ENCODE measurements at regions not wholly inside any gene's neighbourhood (a gene's known extent, or its start where the extent isn't known, plus 50 kb on each side); places are given as distances from the start of the nearest gene placed in this dataset.

GRCh38 chr16:80191928-80192327 lies 348.9 kb upstream of the DYNLRB2 start:
- no peak for TF ChIP-seq POLR2AphosphoS5 (IDR thresholded peaks at IDR 0.05)
- no peak for TF ChIP-seq EP300 (IDR thresholded peaks at IDR 0.05)
